Stimulated activated naive CD8-positive, alpha-beta T cell treated with anti-CD3 and anti-CD28 coated beads, Interleukin-15, amount 100 ng/mL, for 72 hours (primary cell): ENCODE measurements at regions not wholly inside any gene's neighbourhood (a gene's known extent, or its start where the extent isn't known, plus 50 kb on each side); places are given as distances from the start of the nearest gene placed in this dataset.

Experiments
- ATAC-seq: fragments of 150-1000 bp; cut with Tn5 transposase; 2 replicates; pipeline ENCODE4 v1.10.0; 2021; ENCODE audit warnings: mild to moderate bottlenecking, moderate library complexity
- DNase-seq, 2 donors: peaks; one replicate each; pipeline ENCODE4 v3.0.0; 2021 to 2022
- H3K27ac Mint-ChIP-seq, 2 donors: one replicate each; pipeline ENCODE4 v1.8.0; 2022; ENCODE audit warnings: mild to moderate bottlenecking in 2 of 2, mixed read lengths in 2 of 2, moderate library complexity in 2 of 2
- H3K27me3 Mint-ChIP-seq: one replicate; pipeline ENCODE4 v1.8.0; 2022; ENCODE audit warnings: mixed read lengths
- H3K4me1 Mint-ChIP-seq: one replicate; pipeline ENCODE4 v1.8.0; 2022; ENCODE audit warnings: mild to moderate bottlenecking, mixed read lengths
- H3K4me3 Mint-ChIP-seq, 2 donors: one replicate each; pipeline ENCODE4 v1.8.0; 2022; ENCODE audit warnings: mild to moderate bottlenecking in 2 of 2, mixed read lengths in 2 of 2, moderate library complexity in 1 of 2
- H3K9me3 Mint-ChIP-seq, 2 donors: one replicate each; pipeline ENCODE4 v1.8.0; 2022; ENCODE audit warnings: mixed read lengths in 2 of 2

DNA sequence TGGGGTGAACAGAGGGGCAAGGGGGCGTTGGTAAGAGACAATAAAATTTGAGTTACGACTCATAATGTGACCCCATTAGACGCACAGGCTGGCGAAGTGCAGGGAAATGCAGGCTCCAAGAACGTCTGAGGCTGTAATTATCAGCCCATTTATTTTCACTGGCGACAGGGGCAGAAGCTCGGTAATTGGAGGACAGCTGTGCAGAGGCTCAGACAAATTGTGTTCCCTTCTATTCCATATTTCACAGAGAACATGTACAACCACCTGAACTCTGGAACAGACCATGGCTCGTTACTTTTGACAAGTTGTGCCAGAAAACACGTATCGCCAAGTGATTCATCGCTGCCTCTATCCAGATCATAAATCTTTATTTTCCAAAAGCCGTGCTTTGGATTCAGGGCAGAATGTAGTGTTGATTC is 137.3 kb upstream of the FRMD4A start:
- no peaks in the 10 kb centered on the region for H3K4me1 Mint-ChIP-seq
- H3K27ac Mint-ChIP-seq, result no peak overlapping the region
- peaks cover 56% of the 10 kb centered on the region for H3K27me3 Mint-ChIP-seq
- H3K9me3 Mint-ChIP-seq, result peaks cover 0 to 1% of the 10 kb centered on the region in 2 donors
- no peak overlapping the region for H3K4me3 Mint-ChIP-seq
- DNase-seq (no peak), ATAC-seq (no peak)

- Mint-ChIP-seq H3K27ac (no peak overlapping the region), H3K4me1 (no peaks in the 10 kb centered on the region), H3K27me3 (peaks cover 46% of the 10 kb centered on the region), H3K9me3 (peaks cover 6 to 7% of the 10 kb centered on the region in 2 donors), H3K4me3 (no peak overlapping the region)
- DNase-seq, result no peak
- ATAC-seq, result no peak
Observed at GRCh38 chr10:14466257-14466656, 135.5 kb upstream of the FRMD4A start.

GRCh38 chr10:14460447-14460846 is 129.7 kb upstream of the FRMD4A start:
- Mint-ChIP-seq H3K4me3 (no peak overlapping the region), H3K27ac (no peak overlapping the region), H3K4me1 (no peaks in the 10 kb centered on the region), H3K9me3 (peaks cover 18 to 26% of the 10 kb centered on the region in 2 donors), H3K27me3 (peaks cover 12% of the 10 kb centered on the region)
- ATAC-seq (no peak), DNase-seq (no peak)

GRCh38 chr10:14459665-14460064 is 128.9 kb upstream of the FRMD4A start:
- peaks cover 12% of the 10 kb centered on the region for H3K27me3 Mint-ChIP-seq
- DNase-seq (no peak), ATAC-seq (no peak)
- H3K27ac Mint-ChIP-seq, result no peak overlapping the region
- H3K4me1 Mint-ChIP-seq, result no peaks in the 10 kb centered on the region
- peaks cover 18 to 26% of the 10 kb centered on the region in 2 donors for H3K9me3 Mint-ChIP-seq
- H3K4me3 Mint-ChIP-seq, result no peak overlapping the region

DNA sequence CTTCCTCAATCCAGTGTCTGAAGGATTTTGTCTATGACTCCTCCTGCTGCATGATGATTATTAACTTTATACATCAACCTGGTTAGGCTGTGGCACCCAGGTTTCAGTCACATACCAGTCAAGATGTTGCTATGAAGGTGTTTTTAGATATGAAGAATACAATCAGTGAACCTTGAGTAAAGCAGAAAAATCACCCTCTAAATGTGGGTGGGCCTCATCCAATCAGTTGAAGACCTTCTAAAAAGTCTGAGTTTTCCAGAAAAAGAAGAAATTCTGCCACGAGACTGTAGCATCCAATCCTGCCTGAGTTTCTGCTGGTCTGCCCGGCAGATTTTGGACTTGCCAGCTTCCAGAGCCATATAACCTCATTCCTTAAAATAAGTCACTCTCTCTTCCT is 126.1 kb upstream of the FRMD4A start:
- H3K4me3 Mint-ChIP-seq, result no peak overlapping the region

GRCh38 chr10:14456218-14456869 is 125.6 kb upstream of the FRMD4A start:
- Mint-ChIP-seq H3K4me1 (no peaks in the 10 kb centered on the region), H3K4me3 (no peak overlapping the region), H3K27me3 (peaks cover 7% of the 10 kb centered on the region), H3K27ac (no peak overlapping the region), H3K9me3 (peaks cover 12 to 19% of the 10 kb centered on the region in 2 donors)
- DNase-seq (no peak), ATAC-seq (no peak)

More for the DNA sequence above, 126.1 kb upstream of the FRMD4A start:
- peaks cover 7% of the 10 kb centered on the region for H3K27me3 Mint-ChIP-seq
- no peak overlapping the region for H3K27ac Mint-ChIP-seq
- peaks cover 12 to 19% of the 10 kb centered on the region in 2 donors for H3K9me3 Mint-ChIP-seq
- DNase-seq (no peak), ATAC-seq (no peak)
- H3K4me1 Mint-ChIP-seq, result no peaks in the 10 kb centered on the region

DNA sequence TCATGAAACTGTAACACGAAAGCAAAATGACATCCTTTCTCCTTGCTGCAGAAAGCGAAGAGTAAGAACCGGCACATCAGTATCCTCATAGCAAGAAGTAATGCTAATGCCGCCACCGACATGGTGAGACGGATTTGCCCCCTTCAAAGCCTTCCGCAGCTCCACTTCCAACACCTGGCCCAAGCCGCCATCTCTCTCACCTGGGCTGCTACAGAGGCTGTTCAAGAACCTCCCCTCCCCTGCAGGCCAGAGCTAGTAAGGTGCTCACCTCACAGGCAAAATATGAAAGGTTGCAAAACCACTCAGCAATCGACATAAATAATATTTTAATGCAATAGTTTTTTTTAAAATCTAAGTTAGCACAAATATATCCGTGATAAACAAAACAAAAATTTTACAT is 123.9 kb upstream of the FRMD4A start:
- H3K4me1 Mint-ChIP-seq, result no peaks in the 10 kb centered on the region
- H3K9me3 Mint-ChIP-seq, result peaks cover 12 to 19% of the 10 kb centered on the region in 2 donors
- H3K27ac Mint-ChIP-seq, result no peak overlapping the region
- ATAC-seq (no peak), DNase-seq (no peak)
- no peaks in the 10 kb centered on the region for H3K27me3 Mint-ChIP-seq
- no peak overlapping the region for H3K4me3 Mint-ChIP-seq

GRCh38 chr10:14454206-14454605 is 123.5 kb upstream of the FRMD4A start:
- no peak for ATAC-seq
- H3K27ac Mint-ChIP-seq, result no peak overlapping the region
- no peak for DNase-seq
- no peaks in the 10 kb centered on the region for H3K4me1 Mint-ChIP-seq
- peaks cover 12 to 22% of the 10 kb centered on the region in 2 donors for H3K9me3 Mint-ChIP-seq
- no peaks in the 10 kb centered on the region for H3K27me3 Mint-ChIP-seq
- no peak overlapping the region for H3K4me3 Mint-ChIP-seq

- Mint-ChIP-seq H3K4me1 (no peaks in the 10 kb centered on the region), H3K4me3 (no peak overlapping the region), H3K9me3 (peaks cover 8 to 21% of the 10 kb centered on the region in 2 donors), H3K27me3 (no peaks in the 10 kb centered on the region), H3K27ac (no peak overlapping the region)
- DNase-seq (no peak), ATAC-seq (no peak)
Observed at GRCh38 chr10:14453593-14453992, 122.9 kb upstream of the FRMD4A start.

DNA sequence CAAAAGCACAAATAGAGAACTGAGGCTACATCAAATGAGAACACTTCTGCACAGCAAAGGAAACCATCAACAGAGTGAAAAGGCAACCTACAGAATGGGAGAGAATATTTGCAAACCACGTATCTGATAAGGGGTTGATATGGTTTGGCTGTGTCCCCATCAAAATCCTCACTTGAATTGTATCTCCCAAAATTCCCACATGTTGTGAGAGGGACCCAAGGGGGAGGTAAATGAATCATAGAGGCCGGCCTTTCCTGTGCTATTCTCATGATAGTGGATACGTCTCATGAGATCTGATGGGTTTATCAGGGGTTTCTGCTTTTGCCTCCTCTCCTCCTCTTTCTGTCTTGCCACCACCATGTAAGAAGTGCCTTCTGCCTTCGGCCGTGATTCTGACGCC is 120.6 kb upstream of the FRMD4A start:
- no peak overlapping the region for H3K27ac Mint-ChIP-seq
- ATAC-seq, result no peak
- no peak for DNase-seq
- H3K9me3 Mint-ChIP-seq, result peaks cover 0 to 6% of the 10 kb centered on the region in 2 donors
- no peak overlapping the region for H3K4me3 Mint-ChIP-seq
- no peaks in the 10 kb centered on the region for H3K4me1 Mint-ChIP-seq
- H3K27me3 Mint-ChIP-seq, result no peaks in the 10 kb centered on the region

DNA sequence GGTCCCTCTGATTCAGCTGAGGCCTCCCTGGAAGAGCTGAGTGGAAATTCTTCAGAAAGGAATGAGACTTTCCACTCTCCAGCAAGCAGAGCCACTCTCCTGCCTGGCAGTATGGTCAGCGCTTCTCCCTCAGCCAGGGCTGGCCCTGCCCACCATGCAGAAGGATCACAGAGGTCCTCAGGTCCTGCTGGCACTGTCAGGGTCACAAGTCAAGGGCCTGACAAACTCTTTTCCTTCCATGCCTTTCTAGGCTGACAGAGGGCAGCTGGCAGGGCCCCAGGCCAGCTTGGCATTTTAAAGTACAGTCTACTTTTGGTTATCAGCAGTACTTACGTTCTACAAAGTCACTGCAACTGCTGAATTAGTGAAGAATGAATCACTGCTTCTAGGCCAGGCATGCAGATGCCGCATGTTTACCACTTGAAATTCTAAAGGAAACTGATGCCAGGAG is 119.3 kb upstream of the FRMD4A start:
- Mint-ChIP-seq H3K27ac (no peak overlapping the region), H3K27me3 (peaks cover 8% of the 10 kb centered on the region), H3K9me3 (peaks cover 0 to 6% of the 10 kb centered on the region in 2 donors), H3K4me3 (no peak overlapping the region), H3K4me1 (no peaks in the 10 kb centered on the region)
- DNase-seq (no peak), ATAC-seq (no peak)

DNA sequence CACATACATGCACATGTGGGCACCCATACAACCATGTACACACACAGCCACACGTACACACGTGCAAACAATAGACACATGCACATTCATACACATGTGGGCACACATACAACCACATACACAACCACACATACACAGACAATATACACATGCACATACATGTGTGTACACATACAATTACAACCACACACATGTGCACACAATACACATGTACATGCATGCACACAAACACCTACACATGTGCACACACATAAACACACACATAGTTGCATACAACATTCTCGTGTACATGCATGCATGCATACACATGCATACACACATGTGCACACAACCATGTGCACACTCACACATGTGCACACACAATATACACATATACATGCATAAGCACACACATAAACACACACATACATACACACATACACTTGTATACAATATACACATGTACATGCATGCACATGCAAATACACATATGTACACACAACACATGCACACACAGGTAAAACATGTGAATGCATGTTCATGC is 118.6 kb upstream of the FRMD4A start:
- Mint-ChIP-seq H3K27ac (no peak overlapping the region), H3K9me3 (peaks cover 0 to 6% of the 10 kb centered on the region in 2 donors), H3K4me3 (no peak overlapping the region), H3K27me3 (peaks cover 14% of the 10 kb centered on the region), H3K4me1 (no peaks in the 10 kb centered on the region)
- no peak for ATAC-seq
- no peak for DNase-seq

DNA sequence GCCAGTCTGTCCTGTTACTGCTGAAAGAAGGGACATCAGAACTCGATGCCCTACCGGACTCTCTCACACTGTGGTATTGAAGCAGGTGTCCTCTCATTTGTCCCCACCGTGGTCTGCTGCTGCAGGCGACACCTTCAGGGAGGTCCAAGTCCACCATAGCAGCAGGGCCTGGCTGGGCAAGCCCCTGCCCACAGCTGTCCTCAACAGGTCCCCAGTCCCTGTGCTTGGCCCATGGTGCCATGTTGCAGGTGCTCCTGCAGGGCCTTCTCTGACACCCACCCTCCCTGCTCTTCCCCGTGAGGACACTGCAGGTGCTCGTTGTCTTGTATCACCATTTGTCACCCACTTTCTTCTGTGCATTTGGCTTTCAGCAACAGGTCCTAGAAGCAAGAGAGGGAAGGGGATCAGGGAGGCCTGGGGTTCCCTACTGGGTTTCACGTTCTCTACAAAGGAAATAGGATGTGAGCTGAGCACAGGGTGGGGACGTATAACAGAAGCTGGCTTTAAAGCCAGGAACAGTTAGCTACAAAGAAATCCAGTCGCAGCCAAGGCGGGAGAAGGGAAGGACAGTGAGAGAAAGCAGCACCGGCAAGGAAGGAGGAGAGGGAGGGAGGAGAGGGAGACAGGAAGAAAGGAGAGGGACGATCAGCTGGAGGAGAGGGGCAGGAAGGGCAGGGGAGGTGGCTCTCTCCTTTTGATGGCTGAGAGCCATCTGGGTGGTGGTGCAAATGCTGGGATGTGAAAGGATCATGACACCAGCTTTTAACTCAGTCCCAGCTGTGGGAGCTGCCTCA is 117.7 kb upstream of the FRMD4A start:
- Mint-ChIP-seq H3K27me3 (peaks cover 14% of the 10 kb centered on the region), H3K9me3 (peaks cover 0 to 6% of the 10 kb centered on the region in 2 donors), H3K4me1 (no peaks in the 10 kb centered on the region), H3K27ac (no peak overlapping the region), H3K4me3 (no peak overlapping the region)
- DNase-seq, result no peak
- ATAC-seq, result no peak

GRCh38 chr10:14447094-14447839 is 116.5 kb upstream of the FRMD4A start:
- no peak overlapping the region for H3K4me3 Mint-ChIP-seq
- peaks cover 0 to 6% of the 10 kb centered on the region in 2 donors for H3K9me3 Mint-ChIP-seq
- H3K4me1 Mint-ChIP-seq, result no peaks in the 10 kb centered on the region
- no peak for DNase-seq
- no peak for ATAC-seq
- H3K27me3 Mint-ChIP-seq, result peaks cover 15% of the 10 kb centered on the region
- H3K27ac Mint-ChIP-seq, result no peak overlapping the region

- no peak overlapping the region for H3K4me3 Mint-ChIP-seq
Observed at GRCh38 chr10:14439451-14440259, 108.9 kb upstream of the FRMD4A start.

More at GRCh38 chr10:14439451-14440259, 108.9 kb upstream of the FRMD4A start:
- Mint-ChIP-seq H3K27me3 (peaks cover 34% of the 10 kb centered on the region), H3K4me1 (no peaks in the 10 kb centered on the region), H3K27ac (no peak overlapping the region), H3K9me3 (no peaks in the 10 kb centered on the region)
- no peak for ATAC-seq
- no peak for DNase-seq
